ENCODE measurements at regions not wholly inside any gene's neighbourhood (a gene's known extent, or its start where the extent isn't known, plus 50 kb on each side); places are given as distances from the start of the nearest gene placed in this dataset.
A peak's percentile ranks its signal among the peaks of the same experiment; 100 is the strongest.

GRCh38 chr4:86450861-86451260, 91.0 kb upstream of the MAPK10 start:
- no peak overlapping the region for H3K9ac ChIP-seq (ENCODE audit: low read length in 3 of 3)
- H3K4me1 ChIP-seq (ENCODE audit: control insufficient read depth in 2 of 3, insufficient read depth in 2 of 3, low read depth in 1 of 3, low read length in 3 of 3), result peaks cover 0 to 5% (median 4%) of the 10 kb centered on the region in 3 donors
- DNase-seq (peak in 1 of 5 donors; percentile 15), FAIRE-seq (no peak)
- no peaks in the 10 kb centered on the region for H3K36me3 ChIP-seq (ENCODE audit: control insufficient read depth in 2 of 3, insufficient read depth in 3 of 3, low read length in 3 of 3)
- intact Hi-C loops (cut with DNase I), result no loop called here
- TF ChIP-seq CTCF (IDR thresholded peaks at IDR 0.05; ENCODE audit: borderline replicate concordance, extremely low read depth, insufficient read depth), result no peak
- H3K27me3 ChIP-seq (ENCODE audit: control insufficient read depth, insufficient read depth, low read length), result no peaks in the 10 kb centered on the region
- no peak overlapping the region for H3K4me3 ChIP-seq (ENCODE audit: low read length in 3 of 3)
- no peak overlapping the region for H3K27ac ChIP-seq (ENCODE audit: low read depth in 2 of 2, low read length in 2 of 2)
- no peaks in the 10 kb centered on the region for H3K9me3 ChIP-seq (ENCODE audit: control insufficient read depth in 2 of 3, insufficient read depth in 1 of 3, low read length in 3 of 3)

GRCh38 chr4:86451560-86452330, 91.9 kb upstream of the MAPK10 start:
- intact Hi-C loops (cut with DNase I), result no loop called here
- TF ChIP-seq CTCF (IDR thresholded peaks at IDR 0.05; ENCODE audit: borderline replicate concordance, extremely low read depth, insufficient read depth), result no peak
- FAIRE-seq (no peak), DNase-seq (peak in 2 of 5 donors; percentile 58 to 61)
- H3K9me3 ChIP-seq (ENCODE audit: control insufficient read depth in 2 of 3, insufficient read depth in 1 of 3, low read length in 3 of 3), result no peaks in the 10 kb centered on the region
- peak overlapping the region; percentile 17 to 39 for H3K27ac ChIP-seq (ENCODE audit: low read depth in 2 of 2, low read length in 2 of 2)
- H3K4me1 ChIP-seq (ENCODE audit: control insufficient read depth in 2 of 3, insufficient read depth in 2 of 3, low read depth in 1 of 3, low read length in 3 of 3), result peaks cover 0 to 5% (median 4%) of the 10 kb centered on the region in 3 donors
- H3K27me3 ChIP-seq (ENCODE audit: control insufficient read depth, insufficient read depth, low read length), result no peaks in the 10 kb centered on the region
- peak overlapping the region; percentile 71 to 81 (median 76) for H3K4me3 ChIP-seq (ENCODE audit: low read length in 3 of 3)
- H3K9ac ChIP-seq (ENCODE audit: low read length in 3 of 3), result peak overlapping the region in 2 of 3 donors; percentile 52 to 69
- no peaks in the 10 kb centered on the region for H3K36me3 ChIP-seq (ENCODE audit: control insufficient read depth in 2 of 3, insufficient read depth in 3 of 3, low read length in 3 of 3)

GRCh38 chr4:86452422-86452891, 92.6 kb upstream of the MAPK10 start:
- no peak for TF ChIP-seq CTCF (IDR thresholded peaks at IDR 0.05; ENCODE audit: borderline replicate concordance, extremely low read depth, insufficient read depth)
- H3K36me3 ChIP-seq (ENCODE audit: control insufficient read depth in 2 of 3, insufficient read depth in 3 of 3, low read length in 3 of 3), result no peaks in the 10 kb centered on the region
- peak overlapping the region; percentile 71 to 81 (median 76) for H3K4me3 ChIP-seq (ENCODE audit: low read length in 3 of 3)
- intact Hi-C loops (cut with DNase I), result no loop called here
- no peaks in the 10 kb centered on the region for H3K9me3 ChIP-seq (ENCODE audit: control insufficient read depth in 2 of 3, insufficient read depth in 1 of 3, low read length in 3 of 3)
- H3K27me3 ChIP-seq (ENCODE audit: control insufficient read depth, insufficient read depth, low read length), result no peaks in the 10 kb centered on the region
- peaks cover 0 to 5% (median 4%) of the 10 kb centered on the region in 3 donors for H3K4me1 ChIP-seq (ENCODE audit: control insufficient read depth in 2 of 3, insufficient read depth in 2 of 3, low read depth in 1 of 3, low read length in 3 of 3)
- FAIRE-seq, result no peak
- peak overlapping the region; percentile 39 to 69 (median 52) for H3K9ac ChIP-seq (ENCODE audit: low read length in 3 of 3)
- H3K27ac ChIP-seq (ENCODE audit: low read depth in 2 of 2, low read length in 2 of 2), result peak overlapping the region; percentile 71 to 76
- peak in 2 of 5 donors; percentile 43 to 71 for DNase-seq
